Gastroesophageal sphincter (tissue), 3 donors: ENCODE measurements at regions not wholly inside any gene's neighbourhood (a gene's known extent, or its start where the extent isn't known, plus 50 kb on each side); places are given as distances from the start of the nearest gene placed in this dataset.
"Not testable (repeated sequence)": the region's sequence is repeated elsewhere in the genome, so short reads cannot be mapped to it uniquely, and the experiment has no call there.

ENCODE experiments used
- CTCF ChIP-seq, 4 experiments: fragments of 200-600 bp in 2 of 4; fragments of 450-650 bp in 2 of 4; sonication (generic) in 1 of 4; IDR thresholded peaks; one replicate each; pipeline ENCODE4 v1.5.1; 2017 to 2019; ENCODE audit warnings: antibody characterized with exemption in 4 of 4, mild to moderate bottlenecking in 2 of 4, moderate library complexity in 2 of 4
- POLR2AphosphoS5 ChIP-seq: sonication (generic); formaldehyde crosslinking; IDR thresholded peaks from one replicate; pipeline ENCODE4 v1.6.1; 2017; ENCODE audit warnings: antibody characterized with exemption

DNA sequence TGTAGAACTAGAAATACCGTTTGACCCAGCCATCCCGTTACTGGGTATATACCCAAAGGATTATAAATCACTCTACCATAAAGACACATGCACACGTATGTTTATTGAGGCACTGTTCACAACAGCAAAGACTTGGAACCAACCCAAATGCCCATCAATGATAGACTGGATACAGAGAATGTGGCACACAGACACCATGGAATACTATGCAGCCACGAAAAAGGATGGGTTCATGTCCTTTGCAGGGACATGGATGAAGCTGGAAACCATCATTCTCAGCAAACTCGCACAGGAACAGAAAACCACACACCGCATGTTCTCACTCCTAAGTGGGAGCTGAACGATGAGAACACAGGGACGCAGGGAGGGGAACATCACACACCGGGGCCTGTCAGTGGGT lies 85.6 kb upstream of the PPP2R3B start:
- TF ChIP-seq CTCF (IDR thresholded peaks at IDR 0.05); POLR2AphosphoS5: not testable (repeated sequence)
